HepG2 (cell line): ENCODE measurements at regions not wholly inside any gene's neighbourhood (a gene's known extent, or its start where the extent isn't known, plus 50 kb on each side); places are given as distances from the start of the nearest gene placed in this dataset.

ENCODE experiments used
- ATAC-seq: fragments of 200-7000 bp; cut with Tn5 transposase; 3 replicates; pipeline ENCODE4 v1.9.1; 2020; ENCODE audit warnings: mild to moderate bottlenecking, moderate library complexity
- BruUV-seq: library from RNA; stranded (reverse); fragments of 400-500 nt; replicated peaks from 2 replicates; lab custom pipeline; 2021; lab: Mats Ljungman, UMichigan
- CTCF ChIA-PET: fragments of 300-600 bp; formaldehyde crosslinking; extraction: SDS; loops from one replicate; lab custom pipeline; 2021; ENCODE audit warnings: low total read pairs, inconsistent platforms, low intra/inter-chr PET ratio; lab: Yijun Ruan, JAX
- POLR2A ChIA-PET: fragments of 350-600 bp; sonication (Branson Sonifier 250); formaldehyde crosslinking; loops from one replicate; lab custom pipeline; 2020; ENCODE audit warnings: antibody characterized with exemption, inconsistent platforms; lab: Yijun Ruan, JAX
- DNase-seq: peaks from one replicate; pipeline ENCODE4 v3.0.0-alpha.2; 2015; ENCODE audit warnings: low spot score
- FAIRE-seq: peaks from 3 replicates; lab custom pipeline; 2011; peaks lifted over from hg19 to GRCh38; lab: Jason Lieb, UNC
- H2AFZ ChIP-seq: one replicate; pipeline ENCODE4 v1.6.1; 2011; ENCODE audit warnings: low read length, inconsistent platforms
- H3K27ac ChIP-seq: fragments of 300-600 bp; 3 replicates; pipeline ENCODE4 v1.8.0; 2011; ENCODE audit warnings: mixed run types, mild to moderate bottlenecking, mixed read lengths, low read length, inconsistent platforms; ENCODE audit not compliant: insufficient read depth; ENCODE audit errors: extremely low read length
- H3K27me3 ChIP-seq, 2 experiments: fragments of 200-600 bp in 1 of 2; 2 replicates in 1 of 2; 3 replicates in 1 of 2; pipeline versions ENCODE4 v1.6.0 to v1.8.0; 2011; ENCODE audit warnings: low read length in 2 of 2, mild to moderate bottlenecking in 2 of 2, moderate library complexity in 2 of 2, inconsistent platforms in 1 of 2; ENCODE audit not compliant: insufficient read depth in 2 of 2, control insufficient read depth in 1 of 2
- H3K36me3 ChIP-seq, 2 experiments: fragments of 200-600 bp in 1 of 2; replicated peaks in 1 of 2; 2 replicates in 1 of 2; 3 replicates in 1 of 2; pipeline versions ENCODE4 v1.5.1 to v1.8.0; 2011; ENCODE audit warnings: low read length in 2 of 2, inconsistent platforms in 1 of 2; ENCODE audit not compliant: insufficient read depth in 2 of 2, control insufficient read depth in 1 of 2
- H3K4me1 ChIP-seq: 2 replicates; pipeline ENCODE4 v1.5.1; 2012; ENCODE audit warnings: low read length, inconsistent platforms; ENCODE audit not compliant: insufficient read depth
- H3K4me2 ChIP-seq: 2 replicates; pipeline ENCODE4 v1.6.0; 2011; ENCODE audit warnings: low read depth, low read length, inconsistent platforms
- H3K4me3 ChIP-seq, 3 experiments: fragments of 200-600 bp in 1 of 3; sonication (generic), shearing (Covaris generic) in 1 of 3; replicated peaks in 1 of 3; 2 replicates each; pipeline ENCODE4 v1.5.1; 2011 to 2016; ENCODE audit warnings: low read length in 3 of 3, inconsistent platforms in 2 of 3, low read depth in 2 of 3, mild to moderate bottlenecking in 2 of 3, control low read depth in 1 of 3, mixed read lengths in 1 of 3; ENCODE audit not compliant: insufficient read depth in 1 of 3
- H3K79me2 ChIP-seq: one replicate; pipeline ENCODE4 v1.6.1; 2011; ENCODE audit warnings: low read length, inconsistent platforms; ENCODE audit not compliant: insufficient read depth
- H3K9ac ChIP-seq: 2 replicates; pipeline ENCODE4 v1.6.0; 2011; ENCODE audit warnings: mild to moderate bottlenecking, low read depth, low read length, inconsistent platforms; ENCODE audit not compliant: insufficient read depth
- H3K9me3 ChIP-seq: 2 replicates; pipeline ENCODE4 v1.5.1; 2012; ENCODE audit warnings: mild to moderate bottlenecking, low read length
- H4K20me1 ChIP-seq: 2 replicates; pipeline ENCODE4 v1.6.0; 2011; ENCODE audit warnings: inconsistent platforms, mild to moderate bottlenecking, low read length, moderate library complexity; ENCODE audit not compliant: insufficient read depth
- CBX5 ChIP-seq: sonication (generic); formaldehyde crosslinking; IDR thresholded peaks from 2 replicates; pipeline ENCODE4 v1.4.0; 2020; ENCODE audit warnings: missing genetic modification reagents, borderline replicate concordance
- MLLT10 ChIP-seq: sonication (generic); formaldehyde crosslinking; IDR thresholded peaks from 2 replicates; pipeline ENCODE4 v1.4.0; 2020; ENCODE audit warnings: missing genetic modification reagents
- ZFP36L1 ChIP-seq: sonication (generic); formaldehyde crosslinking; IDR thresholded peaks from 2 replicates; pipeline ENCODE4 v1.8.0; 2022; ENCODE audit warnings: mild to moderate bottlenecking, missing genetic modification reagents, moderate library complexity
- ZFP82 ChIP-seq: sonication (generic); formaldehyde crosslinking; IDR thresholded peaks from 2 replicates; pipeline ENCODE4 v1.5.1; 2020; ENCODE audit warnings: mild to moderate bottlenecking, missing genetic modification reagents, borderline replicate concordance
- ZNF781 ChIP-seq: sonication (generic); formaldehyde crosslinking; IDR thresholded peaks from 2 replicates; pipeline ENCODE4 v1.5.1; 2020; ENCODE audit warnings: borderline replicate concordance, mild to moderate bottlenecking, missing genetic modification reagents; ENCODE audit errors: not compliant biosample characterization
- ZSCAN31 ChIP-seq: sonication (generic); formaldehyde crosslinking; IDR thresholded peaks from 2 replicates; pipeline ENCODE4 v1.5.0; 2020; ENCODE audit warnings: low read depth, mild to moderate bottlenecking, missing genetic modification reagents
- WGBS: methylation state at CpG from one replicate; pipeline ENCODE4 v1.1.6; 2017; ENCODE audit warnings: low lambda C conversion rate; 5-methylcytosine and 5-hydroxymethylcytosine counted together
- in situ Hi-C: cut with HindIII; loops from 2 replicates; pipeline ENCODE4 v1.10.0; 2017; ENCODE audit warnings: low pct_unique_long_range_greater_than_20kb; ENCODE audit not compliant: extremely low pct_ligation_motif_present
- intact Hi-C: fragments of 100-400 bp; cut with micrococcal nuclease; formaldehyde crosslinking; loops from one replicate; pipeline ENCODE4 v1.10.0; 2022; ENCODE audit not compliant: unreplicated experiment
- TF ChIP-seq, protein P1 (sequence below): sonication (generic); formaldehyde crosslinking; IDR thresholded peaks from 2 replicates; pipeline ENCODE4 v1.8.1; 2023; ENCODE audit warnings: missing genetic modification reagents, inconsistent platforms, borderline replicate concordance
- TF ChIP-seq, protein P2 (sequence below): sonication (generic); formaldehyde crosslinking; IDR thresholded peaks from 2 replicates; pipeline ENCODE4 v1.8.0; 2022; ENCODE audit warnings: mild to moderate bottlenecking, missing genetic modification reagents; ENCODE audit not compliant: insufficient replicate concordance

DNA sequence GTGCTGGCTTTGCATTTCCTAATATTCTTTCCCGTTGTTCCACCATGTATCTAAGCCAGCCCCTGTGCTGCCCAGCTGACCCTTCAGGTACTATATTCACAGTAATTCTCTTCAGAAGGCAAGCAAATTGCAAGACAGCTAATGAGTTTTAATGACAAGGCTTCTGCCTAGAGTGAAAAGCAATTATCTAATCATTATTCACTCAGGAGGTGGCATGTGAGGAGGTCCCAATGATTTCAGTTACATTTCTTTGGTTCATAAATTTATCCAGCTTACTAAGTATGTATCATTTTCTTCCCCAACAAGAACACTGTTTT is 123.0 kb downstream of the RASGEF1B start:
- no peak overlapping the region for H3K4me3 ChIP-seq
- no peaks in the 10 kb centered on the region for H4K20me1 ChIP-seq
- H2AFZ ChIP-seq = no peak overlapping the region
- H3K4me1 ChIP-seq = no peaks in the 10 kb centered on the region
- TF ChIP-seq, protein P1, sequence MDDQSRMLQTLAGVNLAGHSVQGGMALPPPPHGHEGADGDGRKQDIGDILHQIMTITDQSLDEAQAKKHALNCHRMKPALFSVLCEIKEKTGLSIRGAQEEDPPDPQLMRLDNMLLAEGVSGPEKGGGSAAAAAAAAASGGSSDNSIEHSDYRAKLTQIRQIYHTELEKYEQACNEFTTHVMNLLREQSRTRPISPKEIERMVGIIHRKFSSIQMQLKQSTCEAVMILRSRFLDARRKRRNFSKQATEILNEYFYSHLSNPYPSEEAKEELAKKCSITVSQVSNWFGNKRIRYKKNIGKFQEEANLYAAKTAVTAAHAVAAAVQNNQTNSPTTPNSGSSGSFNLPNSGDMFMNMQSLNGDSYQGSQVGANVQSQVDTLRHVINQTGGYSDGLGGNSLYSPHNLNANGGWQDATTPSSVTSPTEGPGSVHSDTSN = no peak
- TF ChIP-seq, protein P2, sequence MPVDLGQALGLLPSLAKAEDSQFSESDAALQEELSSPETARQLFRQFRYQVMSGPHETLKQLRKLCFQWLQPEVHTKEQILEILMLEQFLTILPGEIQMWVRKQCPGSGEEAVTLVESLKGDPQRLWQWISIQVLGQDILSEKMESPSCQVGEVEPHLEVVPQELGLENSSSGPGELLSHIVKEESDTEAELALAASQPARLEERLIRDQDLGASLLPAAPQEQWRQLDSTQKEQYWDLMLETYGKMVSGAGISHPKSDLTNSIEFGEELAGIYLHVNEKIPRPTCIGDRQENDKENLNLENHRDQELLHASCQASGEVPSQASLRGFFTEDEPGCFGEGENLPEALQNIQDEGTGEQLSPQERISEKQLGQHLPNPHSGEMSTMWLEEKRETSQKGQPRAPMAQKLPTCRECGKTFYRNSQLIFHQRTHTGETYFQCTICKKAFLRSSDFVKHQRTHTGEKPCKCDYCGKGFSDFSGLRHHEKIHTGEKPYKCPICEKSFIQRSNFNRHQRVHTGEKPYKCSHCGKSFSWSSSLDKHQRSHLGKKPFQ (CRISPR knock-in tag) = no peak
- TF ChIP-seq ZFP36L1 (CRISPR knock-in tag) (no peak), ZFP82 (no peak), ZNF781 (no peak), CBX5 (CRISPR knock-in tag) (no peak), ZSCAN31 (CRISPR knock-in tag) (no peak), MLLT10 (CRISPR knock-in tag) (no peak)
- H3K79me2 ChIP-seq = no peaks in the 10 kb centered on the region
- ChIA-PET POLR2A (no interaction called here), CTCF (interaction anchor here (3.8 kb wide), 1 partner anchor 279 kb away, joined by 21 read pairs; no protein-coding TSS in a partner anchor)
- DNase-seq (no peak), FAIRE-seq (no peak), ATAC-seq (no peak)
- WGBS = 0% methylated on average over 1 of the region's 1 CpG
- no TSS peak for BruUV-seq
- H3K36me3 ChIP-seq = no peaks in the 10 kb centered on the region
- H3K9me3 ChIP-seq = no peaks in the 10 kb centered on the region
- intact Hi-C loops (no loop called here), in situ Hi-C loops (no loop called here)
- H3K27me3 ChIP-seq = no peaks in the 10 kb centered on the region
- no peak overlapping the region for H3K9ac ChIP-seq
- no peak overlapping the region for H3K27ac ChIP-seq
- H3K4me2 ChIP-seq = no peak overlapping the region
